OCI-LY1 (cell line): ENCODE measurements at regions not wholly inside any gene's neighbourhood (a gene's known extent, or its start where the extent isn't known, plus 50 kb on each side); places are given as distances from the start of the nearest gene placed in this dataset.
"Not testable (repeated sequence)": the region's sequence is repeated elsewhere in the genome, so short reads cannot be mapped to it uniquely, and the experiment has no call there.

Experiments
- H2AFZ ChIP-seq: fragments of 200-600 bp; sonication (generic), shearing (Covaris generic); 2 replicates; pipeline ENCODE4 v1.6.0; 2014; ENCODE audit warnings: antibody characterized with exemption, mild to moderate bottlenecking, low read length
- H3F3A ChIP-seq: fragments of 200-600 bp; sonication (generic), shearing (Covaris generic); 2 replicates; pipeline ENCODE4 v1.6.0; 2014; ENCODE audit warnings: mild to moderate bottlenecking, antibody characterized with exemption, low read length, moderate library complexity; ENCODE audit not compliant: insufficient read depth
- H3K27ac ChIP-seq: fragments of 200-600 bp; sonication (generic); 2 replicates; pipeline ENCODE4 v1.5.1; 2014; ENCODE audit warnings: low read length, mixed run types, mild to moderate bottlenecking, low read depth; ENCODE audit not compliant: poor library complexity, severe bottlenecking
- H3K27me3 ChIP-seq: fragments of 200-600 bp; sonication (generic); 2 replicates; pipeline ENCODE4 v1.6.0; 2014; ENCODE audit warnings: antibody characterized with exemption, mild to moderate bottlenecking, low read length, moderate library complexity; ENCODE audit not compliant: insufficient read depth
- H3K36me3 ChIP-seq: fragments of 200-600 bp; sonication (generic); 2 replicates; pipeline ENCODE4 v1.6.1; 2014; ENCODE audit warnings: mild to moderate bottlenecking, antibody characterized with exemption, low read length, moderate library complexity, mixed read lengths; ENCODE audit not compliant: insufficient read depth
- H3K4me1 ChIP-seq: fragments of 200-600 bp; sonication (generic); 2 replicates; pipeline ENCODE4 v1.5.1; 2014; ENCODE audit warnings: mild to moderate bottlenecking, low read length, moderate library complexity; ENCODE audit not compliant: insufficient read depth, severe bottlenecking
- H3K4me2 ChIP-seq: fragments of 200-600 bp; sonication (generic), shearing (Covaris generic); 2 replicates; pipeline ENCODE4 v1.6.1; 2014; ENCODE audit warnings: low read length
- H3K4me3 ChIP-seq: fragments of 200-600 bp; sonication (generic); 2 replicates; pipeline ENCODE4 v1.5.1; 2014; ENCODE audit warnings: low read length, low read depth, mild to moderate bottlenecking, mixed read lengths; ENCODE audit not compliant: poor library complexity, severe bottlenecking
- H3K79me2 ChIP-seq: fragments of 200-600 bp; shearing (Covaris generic); 2 replicates; pipeline ENCODE4 v1.6.1; 2016; ENCODE audit warnings: mixed run types, low read length, mixed read lengths; ENCODE audit not compliant: insufficient read depth
- H3K9ac ChIP-seq: fragments of 200-600 bp; sonication (generic), shearing (Covaris generic); 2 replicates; pipeline ENCODE4 v1.6.1; 2014; ENCODE audit warnings: mild to moderate bottlenecking, low read length, mixed read lengths
- H3K9me2 ChIP-seq: fragments of 200-600 bp; sonication (generic), shearing (Covaris generic); 2 replicates; pipeline ENCODE4 v1.6.1; 2014; ENCODE audit warnings: low read depth, mild to moderate bottlenecking, low read length, mixed read lengths
- H3K9me3 ChIP-seq: fragments of 200-600 bp; shearing (Covaris generic); 2 replicates; pipeline ENCODE4 v1.6.1; 2014; ENCODE audit warnings: low read length, mixed read lengths
- H4K20me1 ChIP-seq: fragments of 200-600 bp; sonication (generic), shearing (Covaris generic); 2 replicates; pipeline ENCODE4 v1.6.0; 2016; ENCODE audit warnings: mild to moderate bottlenecking, low read length; ENCODE audit not compliant: insufficient read depth
- EZH2 ChIP-seq: fragments of 200-600 bp; sonication (generic), shearing (Covaris generic); IDR thresholded peaks from 2 replicates; pipeline ENCODE4 v1.8.0; 2017; ENCODE audit warnings: borderline replicate concordance, mixed run types, mild to moderate bottlenecking, antibody characterized with exemption, low read length, moderate library complexity, mixed read lengths
- TF ChIP-seq, protein P1 (sequence below): fragments of 200-600 bp; sonication (generic), shearing (Covaris generic); IDR thresholded peaks from 2 replicates; pipeline ENCODE4 v1.5.1; 2017; ENCODE audit warnings: mild to moderate bottlenecking, antibody characterized with exemption, low read length, moderate library complexity, mixed read lengths

DNA sequence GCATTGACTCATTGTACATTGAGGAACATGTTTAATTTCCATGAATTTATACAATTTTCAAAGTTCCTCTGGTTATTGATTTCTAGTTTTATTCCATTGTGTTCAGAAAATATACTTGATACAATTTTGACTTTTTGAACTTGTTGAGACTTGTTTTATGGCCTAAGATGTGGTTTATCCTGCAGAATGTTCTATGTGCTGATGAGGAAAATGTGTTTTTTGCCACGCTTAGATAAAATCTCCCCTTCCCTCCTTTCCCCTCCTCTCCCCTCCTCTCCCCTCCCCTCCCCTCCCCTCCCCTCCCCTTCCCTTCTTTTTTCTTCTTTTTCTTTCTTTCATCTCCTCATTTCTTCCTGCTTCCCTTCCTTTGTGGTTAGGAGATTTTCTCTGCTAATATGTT, 470.8 kb upstream of the MAP3K7 start:
- H3K79me2 ChIP-seq = no peaks in the 10 kb centered on the region
- no peak for TF ChIP-seq EZH2
- TF ChIP-seq, protein P1, sequence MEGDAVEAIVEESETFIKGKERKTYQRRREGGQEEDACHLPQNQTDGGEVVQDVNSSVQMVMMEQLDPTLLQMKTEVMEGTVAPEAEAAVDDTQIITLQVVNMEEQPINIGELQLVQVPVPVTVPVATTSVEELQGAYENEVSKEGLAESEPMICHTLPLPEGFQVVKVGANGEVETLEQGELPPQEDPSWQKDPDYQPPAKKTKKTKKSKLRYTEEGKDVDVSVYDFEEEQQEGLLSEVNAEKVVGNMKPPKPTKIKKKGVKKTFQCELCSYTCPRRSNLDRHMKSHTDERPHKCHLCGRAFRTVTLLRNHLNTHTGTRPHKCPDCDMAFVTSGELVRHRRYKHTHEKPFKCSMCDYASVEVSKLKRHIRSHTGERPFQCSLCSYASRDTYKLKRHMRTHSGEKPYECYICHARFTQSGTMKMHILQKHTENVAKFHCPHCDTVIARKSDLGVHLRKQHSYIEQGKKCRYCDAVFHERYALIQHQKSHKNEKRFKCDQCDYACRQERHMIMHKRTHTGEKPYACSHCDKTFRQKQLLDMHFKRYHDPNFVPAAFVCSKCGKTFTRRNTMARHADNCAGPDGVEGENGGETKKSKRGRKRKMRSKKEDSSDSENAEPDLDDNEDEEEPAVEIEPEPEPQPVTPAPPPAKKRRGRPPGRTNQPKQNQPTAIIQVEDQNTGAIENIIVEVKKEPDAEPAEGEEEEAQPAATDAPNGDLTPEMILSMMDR = no peak

DNA sequence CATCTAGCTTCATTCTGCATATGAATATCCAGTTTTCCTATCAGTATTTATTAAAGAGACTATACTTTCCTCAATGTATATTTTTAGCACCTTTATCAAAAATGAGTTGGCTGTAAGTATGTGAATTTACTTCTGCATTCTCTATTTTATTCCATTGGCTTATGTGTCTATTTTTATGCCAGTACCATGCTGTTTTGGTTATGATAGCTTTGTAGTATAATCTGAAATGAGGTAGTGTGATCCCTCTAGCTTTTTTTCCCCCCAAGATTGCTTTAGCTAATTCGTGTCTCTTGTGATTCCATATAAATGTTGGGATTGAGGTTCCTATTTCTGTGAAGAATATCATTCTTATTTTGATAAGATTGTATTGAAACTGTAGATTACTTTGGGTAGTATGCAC, 469.1 kb upstream of the MAP3K7 start:
- Histone ChIP-seq H3K27ac (no peak overlapping the region), H3K36me3 (no peaks in the 10 kb centered on the region), H3K9me3 (no peaks in the 10 kb centered on the region), H3F3A (no peaks in the 10 kb centered on the region), H3K27me3 (no peaks in the 10 kb centered on the region), H3K79me2 (no peaks in the 10 kb centered on the region), H3K9me2 (no peaks in the 10 kb centered on the region), H3K4me2 (no peak overlapping the region), H3K9ac (no peak overlapping the region), H3K4me3 (no peak overlapping the region), H3K4me1 (no peaks in the 10 kb centered on the region), H4K20me1 (no peaks in the 10 kb centered on the region), H2AFZ (no peak overlapping the region)
- TF ChIP-seq, protein P1 = no peak
- no peak for TF ChIP-seq EZH2

More for the DNA sequence above, 470.8 kb upstream of the MAP3K7 start:
- H3K4me2 ChIP-seq = no peak overlapping the region
- H3K36me3 ChIP-seq = no peaks in the 10 kb centered on the region
- H3K4me1 ChIP-seq = no peaks in the 10 kb centered on the region
- H3K4me3 ChIP-seq = no peak overlapping the region
- H3K27me3 ChIP-seq = no peaks in the 10 kb centered on the region
- no peak overlapping the region for H2AFZ ChIP-seq
- H3K27ac ChIP-seq = no peak overlapping the region
- H3K9ac ChIP-seq = no peak overlapping the region
- H3F3A ChIP-seq = no peaks in the 10 kb centered on the region
- H3K9me3 ChIP-seq = no peaks in the 10 kb centered on the region
- no peaks in the 10 kb centered on the region for H3K9me2 ChIP-seq
- H4K20me1 ChIP-seq = no peaks in the 10 kb centered on the region

- H3K9ac ChIP-seq, H2AFZ ChIP-seq, H3K4me3 ChIP-seq, H3K4me2 ChIP-seq, H3K27ac ChIP-seq, H3K79me2 ChIP-seq, H3K4me1 ChIP-seq, H4K20me1 ChIP-seq, H3K36me3 ChIP-seq, H3K27me3 ChIP-seq, H3F3A ChIP-seq, H3K9me3 ChIP-seq, H3K9me2 ChIP-seq: not testable (repeated sequence)
Measured at GRCh38 chr6:91052473-91053450, 465.9 kb upstream of the MAP3K7 start.
